SK-N-MC (cell line): ENCODE measurements at regions not wholly inside any gene's neighbourhood (a gene's known extent, or its start where the extent isn't known, plus 50 kb on each side); places are given as distances from the start of the nearest gene placed in this dataset.

ENCODE experiments used
- EZH2 ChIP-seq: fragments of 200-600 bp; sonication (generic); IDR thresholded peaks from one replicate; pipeline ENCODE4 v1.6.1; 2017; ENCODE audit warnings: antibody characterized with exemption
- POLR2AphosphoS5 ChIP-seq: IDR thresholded peaks from 2 replicates; pipeline ENCODE4 v1.6.1; 2012; ENCODE audit warnings: mild to moderate bottlenecking, low read depth, low read length, borderline replicate concordance

DNA sequence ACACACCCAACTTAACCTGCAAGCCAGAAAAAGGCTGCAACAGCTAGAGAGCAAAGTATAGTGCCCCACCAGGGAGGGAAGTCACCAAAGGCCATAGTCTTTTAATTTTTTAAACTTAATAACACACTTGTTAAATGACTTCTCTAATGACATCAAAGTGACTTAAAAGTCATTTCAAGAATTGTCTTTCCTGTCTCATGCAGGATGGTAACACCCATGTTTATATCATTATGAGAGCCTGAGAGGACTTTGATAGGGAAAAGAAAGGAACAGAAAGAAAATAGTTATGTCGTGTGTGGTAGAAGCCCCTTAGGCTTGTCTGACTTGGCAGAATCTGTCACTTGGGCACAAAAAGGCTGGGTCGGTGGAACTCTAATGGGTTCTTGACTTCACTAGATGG lies 57.9 kb upstream of the C2CD4B start:
- TF ChIP-seq EZH2 (no peak), POLR2AphosphoS5 (no peak)
